ENCODE measurements at regions not wholly inside any gene's neighbourhood (a gene's known extent, or its start where the extent isn't known, plus 50 kb on each side); places are given as distances from the start of the nearest gene placed in this dataset.
A peak's percentile ranks its signal among the peaks of the same experiment; 100 is the strongest.

GRCh38 chr11:70569618-70569890 is 171.2 kb downstream of the CTTN start:
- Histone ChIP-seq H3K27me3 (ENCODE audit: insufficient read depth) (no peaks in the 10 kb centered on the region), H3K4me2 (no peak overlapping the region), H3K27ac (ENCODE audit: low read depth) (no peak overlapping the region), H3K4me1 (ENCODE audit: insufficient read depth) (peaks cover 12% of the 10 kb centered on the region), H3K9me2 (ENCODE audit: insufficient read depth) (no peaks in the 10 kb centered on the region; the same call in 1 of the 2 replicates), H3K36me3 (ENCODE audit: insufficient read depth) (no peaks in the 10 kb centered on the region), H3K4me3 (no peak overlapping the region), H2AFZ (no peak overlapping the region), H4K20me1 (replicated peaks; ENCODE audit: insufficient read depth) (no peaks in the 10 kb centered on the region), H3K79me2 (replicated peaks; ENCODE audit: insufficient read depth) (no peaks in the 10 kb centered on the region), H3F3A (replicated peaks; ENCODE audit: low read depth) (no peaks in the 10 kb centered on the region)
- H3K4me1 Mint-ChIP-seq = peaks cover 25% of the 10 kb centered on the region
- ATAC-seq = peak; percentile 37
- H3K36me3 Mint-ChIP-seq (ENCODE audit: low read depth) = peaks cover 8% of the 10 kb centered on the region; the same call in 1 of the 3 replicates
- no peak overlapping the region for H3K27ac Mint-ChIP-seq
- peaks cover 15% of the 10 kb centered on the region for H3K27me3 Mint-ChIP-seq (ENCODE audit: insufficient read depth, low read depth, poor library complexity)
- TF ChIP-seq STAT1 (IDR thresholded peaks at IDR 0.05; ENCODE audit: unreplicated experiment) = no peak
- no peak for TF ChIP-seq ETS1 (IDR thresholded peaks at IDR 0.05)
- TF ChIP-seq CTCF (conservative IDR thresholded peaks at IDR 0.05; ENCODE audit: low read depth in 2 of 2) = no peak
- no peak for TF ChIP-seq EZH2phosphoT487 (IDR thresholded peaks at IDR 0.05; ENCODE audit: unreplicated experiment)
- TF ChIP-seq EZH2 (IDR thresholded peaks at IDR 0.05; ENCODE audit: low read depth, unreplicated experiment) = no peak
- TF ChIP-seq ZNF462 (CRISPR knock-in tag; IDR thresholded peaks at IDR 0.05) = no peak
- TF ChIP-seq ZNF114 (CRISPR knock-in tag; IDR thresholded peaks at IDR 0.05) = no peak
- no peak for TF ChIP-seq JUNB (IDR thresholded peaks at IDR 0.05; ENCODE audit: unreplicated experiment)
- no peak for TF ChIP-seq ZNF331 (CRISPR knock-in tag; IDR thresholded peaks at IDR 0.05; ENCODE audit: low read depth)
- no peak overlapping the region for H3K4me3 Mint-ChIP-seq
- no peaks in the 10 kb centered on the region for H3K9me3 Mint-ChIP-seq
- no peak for DNase-seq (ENCODE audit: low spot score)

All from GM23338 (cell line).